ENCODE measurements at regions not wholly inside any gene's neighbourhood (a gene's known extent, or its start where the extent isn't known, plus 50 kb on each side); places are given as distances from the start of the nearest gene placed in this dataset.
"Not testable (repeated sequence)": the region's sequence is repeated elsewhere in the genome, so short reads cannot be mapped to it uniquely, and the experiment has no call there.

DNA sequence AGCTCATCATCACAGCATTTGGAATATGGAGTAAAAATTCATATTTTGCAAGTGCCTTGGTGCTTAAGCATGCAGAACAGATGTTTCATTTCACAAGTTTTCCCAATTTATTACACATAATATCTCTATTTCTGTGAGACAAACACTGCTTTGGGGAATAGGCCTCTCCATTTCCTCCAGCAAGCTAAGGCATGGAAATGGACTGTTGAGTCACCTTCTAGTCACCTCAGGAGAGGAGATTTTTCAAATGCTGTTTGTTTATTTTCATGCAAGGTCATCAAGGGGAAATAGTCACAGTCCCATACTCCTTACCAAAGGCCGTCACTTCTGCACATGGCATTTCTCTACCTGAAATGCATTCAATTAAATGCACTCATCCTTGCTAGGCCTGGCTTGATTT, 57.4 kb upstream of the NUTM2D start:
- not testable (repeated sequence) for H3K4me1 ChIP-seq; H3K4me3 ChIP-seq (ENCODE audit: low read depth, low read length)

GRCh38 chr10:87301466-87302115, 56.0 kb upstream of the NUTM2D start:
- not testable (repeated sequence) for H3K36me3 ChIP-seq; H3K4me1 ChIP-seq; H3K4me3 ChIP-seq (ENCODE audit: low read depth, low read length); H3K9me3 ChIP-seq; H3K27me3 ChIP-seq
- peak; percentile 27 for DNase-seq

More for the DNA sequence above, 57.4 kb upstream of the NUTM2D start:
- H3K9me3 ChIP-seq, H3K36me3 ChIP-seq, DNase-seq, H3K27me3 ChIP-seq: not testable (repeated sequence)

GRCh38 chr10:87302132-87302531, 55.4 kb upstream of the NUTM2D start:
- not testable (repeated sequence) for H3K9me3 ChIP-seq; H3K36me3 ChIP-seq; H3K4me3 ChIP-seq (ENCODE audit: low read depth, low read length); H3K4me1 ChIP-seq; H3K27me3 ChIP-seq; DNase-seq

GRCh38 chr10:87303707-87304106, 53.8 kb upstream of the NUTM2D start:
- H3K9me3 ChIP-seq; H3K4me3 ChIP-seq (ENCODE audit: low read depth, low read length); H3K27me3 ChIP-seq; H3K4me1 ChIP-seq; DNase-seq; H3K36me3 ChIP-seq: not testable (repeated sequence)

- H3K4me3 ChIP-seq (ENCODE audit: low read depth, low read length); DNase-seq; H3K4me1 ChIP-seq; H3K27me3 ChIP-seq; H3K36me3 ChIP-seq; H3K9me3 ChIP-seq: not testable (repeated sequence)
These were observed 50.9 kb upstream of the NUTM2D start for GRCh38 chr10:87306681-87307080.
